K562 (cell line): ENCODE measurements at regions not wholly inside any gene's neighbourhood (a gene's known extent, or its start where the extent isn't known, plus 50 kb on each side); places are given as distances from the start of the nearest gene placed in this dataset.

Experiments
- CGGBP1 ChIP-seq: fragments of 250-450 bp; sonication (Bioruptor Pico); IDR thresholded peaks from 2 replicates; pipeline ENCODE4 v1.9.0; 2021; ENCODE audit warnings: mild to moderate bottlenecking
- CREM ChIP-seq: IDR thresholded peaks from 2 replicates; pipeline ENCODE4 v1.6.1; 2014; ENCODE audit warnings: antibody characterized with exemption, low read depth
- DLX4 ChIP-seq: fragments of 250-450 bp; sonication (Bioruptor Pico); IDR thresholded peaks from 2 replicates; pipeline ENCODE4 v1.6.1; 2021; ENCODE audit warnings: mild to moderate bottlenecking
- E2F6 ChIP-seq, 2 experiments: IDR thresholded peaks; 2 replicates each; pipeline ENCODE4 v1.6.1; 2011; ENCODE audit warnings: borderline replicate concordance in 1 of 2, control low read depth in 1 of 2, low read depth in 1 of 2, low read length in 1 of 2, mild to moderate bottlenecking in 1 of 2, mixed read lengths in 1 of 2, moderate library complexity in 1 of 2; ENCODE audit not compliant: insufficient read depth in 1 of 2, insufficient read length in 1 of 2, poor library complexity in 1 of 2, severe bottlenecking in 1 of 2; ENCODE audit errors: extremely low read depth in 1 of 2
- ETV1 ChIP-seq: fragments of 450-650 bp; conservative IDR thresholded peaks from 2 replicates; pipeline ENCODE4 v1.6.1; 2016; ENCODE audit warnings: missing genetic modification characterization, control low read depth, low read depth, missing compliant biosample characterization
- GTF2A2 ChIP-seq: IDR thresholded peaks from 2 replicates; pipeline ENCODE4 v1.6.1; 2016; ENCODE audit warnings: mild to moderate bottlenecking, missing genetic modification characterization, missing compliant biosample characterization
- HMBOX1 ChIP-seq: sonication (generic); IDR thresholded peaks from 2 replicates; pipeline ENCODE4 v1.6.1; 2016
- HMGXB4 ChIP-seq: sonication (generic); formaldehyde crosslinking; IDR thresholded peaks from 2 replicates; pipeline ENCODE4 v1.8.1; 2023; ENCODE audit warnings: mild to moderate bottlenecking, missing genetic modification reagents
- KLF10 ChIP-seq: fragments of 250-450 bp; sonication (Bioruptor Pico); IDR thresholded peaks from 2 replicates; pipeline ENCODE4 v1.6.1; 2021; ENCODE audit warnings: matching md5 sums
- MAFG ChIP-seq: fragments of 450-650 bp; conservative IDR thresholded peaks from 2 replicates; pipeline ENCODE4 v1.6.1; 2016; ENCODE audit warnings: missing genetic modification characterization, missing compliant biosample characterization
- MED1 ChIP-seq: sonication (generic); formaldehyde crosslinking; IDR thresholded peaks from 2 replicates; pipeline ENCODE4 v1.8.1; 2023; ENCODE audit warnings: missing genetic modification reagents, borderline replicate concordance
- MLLT1 ChIP-seq, 2 experiments: fragments of 450-650 bp; IDR thresholded peaks; 2 replicates each; pipeline ENCODE4 v1.6.1; 2016
- MTA3 ChIP-seq: fragments of 450-650 bp; formaldehyde crosslinking; IDR thresholded peaks from 2 replicates; pipeline ENCODE4 v1.6.1; 2017; ENCODE audit warnings: mild to moderate bottlenecking, borderline replicate concordance
- RB1 ChIP-seq: fragments of 450-650 bp; IDR thresholded peaks from 2 replicates; pipeline ENCODE4 v1.6.1; 2017; ENCODE audit warnings: low read depth, mild to moderate bottlenecking
- TAF9B ChIP-seq: fragments of 450-650 bp; IDR thresholded peaks from 2 replicates; pipeline ENCODE4 v1.6.1; 2018; ENCODE audit warnings: mild to moderate bottlenecking; ENCODE audit not compliant: partially characterized antibody
- ZC3H8 ChIP-seq: fragments of 450-650 bp; IDR thresholded peaks from 2 replicates; pipeline ENCODE4 v1.6.1; 2017
- ZNF217 ChIP-seq: sonication (generic); formaldehyde crosslinking; IDR thresholded peaks from 2 replicates; pipeline ENCODE4 v1.8.0; 2022; ENCODE audit warnings: mild to moderate bottlenecking, missing genetic modification reagents
- ZNF311 ChIP-seq: fragments of 250-450 bp; sonication (Bioruptor Pico); IDR thresholded peaks from 2 replicates; pipeline ENCODE4 v1.4.0; 2020; ENCODE audit warnings: mild to moderate bottlenecking, moderate library complexity
- ZNF445 ChIP-seq: fragments of 250-450 bp; sonication (Bioruptor Pico); IDR thresholded peaks from 2 replicates; pipeline ENCODE4 v1.4.0; 2020; ENCODE audit warnings: low read depth, mild to moderate bottlenecking, moderate library complexity
- ZNF740 ChIP-seq, 3 experiments: fragments of 200-800 bp in 1 of 3; sonication (Bioruptor generic) in 1 of 3; sonication (generic) in 1 of 3; formaldehyde crosslinking in 1 of 3; IDR thresholded peaks; 2 replicates each; pipeline versions ENCODE4 v1.6.1 to v1.8.0; 2016 to 2022; ENCODE audit warnings: mild to moderate bottlenecking in 2 of 3, missing compliant biosample characterization in 2 of 3, missing genetic modification characterization in 2 of 3, missing genetic modification reagents in 1 of 3
- ZNF77 ChIP-seq: fragments of 250-450 bp; sonication (Bioruptor Pico); IDR thresholded peaks from 2 replicates; pipeline ENCODE4 v1.5.0; 2020
- ZNF79 ChIP-seq: fragments of 250-450 bp; sonication (Bioruptor Pico); IDR thresholded peaks from 2 replicates; pipeline ENCODE4 v1.4.0; 2020; ENCODE audit warnings: low read depth, mild to moderate bottlenecking, moderate library complexity

GRCh38 chr5:164354139-164354751, 848.8 kb downstream of the MAT2B start (continued):
- TF ChIP-seq HMBOX1 = no peak
- 0 out of 2 replicates have a peak, but pooled peaks have one; percentile 38 for TF ChIP-seq CREM
- no peak for TF ChIP-seq KLF10 (CRISPR knock-in tag)
- no peak for TF ChIP-seq ZNF311 (CRISPR knock-in tag)
- TF ChIP-seq MLLT1 (IDR thresholded peaks at IDR 0.05) = no peak
- no peak for TF ChIP-seq CGGBP1
- no peak for TF ChIP-seq ZNF740 (CRISPR knock-in tag; IDR thresholded peaks at IDR 0.05)
- no peak for TF ChIP-seq ZNF740 (tag; IDR thresholded peaks at IDR 0.05)
- TF ChIP-seq ZNF77 (CRISPR knock-in tag) = no peak
- no peak for TF ChIP-seq ZNF217 (CRISPR knock-in tag)
- TF ChIP-seq MAFG (tag) = no peak
- no peak for TF ChIP-seq DLX4 (CRISPR knock-in tag)
- no peak for TF ChIP-seq MED1 (CRISPR knock-in tag)
- no peak for TF ChIP-seq RB1
- TF ChIP-seq TAF9B = no peak
- no peak for TF ChIP-seq ZC3H8
- TF ChIP-seq ZNF79 (CRISPR knock-in tag) = no peak
- TF ChIP-seq MTA3 = no peak
- peak; percentile 59; the same call in 1 of the 2 replicates for TF ChIP-seq ETV1
- TF ChIP-seq GTF2A2 = no peak
- no peak for TF ChIP-seq HMGXB4
- TF ChIP-seq E2F6 (IDR thresholded peaks at IDR 0.05; ENCODE audit: borderline replicate concordance in 1 of 2, extremely low read depth in 1 of 2, insufficient read depth in 1 of 2, insufficient read length in 1 of 2, low read depth in 1 of 2, low read length in 1 of 2, poor library complexity in 1 of 2, severe bottlenecking in 1 of 2) = peak in 1 of 2 experiments; percentile 38
- TF ChIP-seq ZNF445 = no peak
